ENCODE measurements at regions not wholly inside any gene's neighbourhood (a gene's known extent, or its start where the extent isn't known, plus 50 kb on each side); places are given as distances from the start of the nearest gene placed in this dataset.

DNA sequence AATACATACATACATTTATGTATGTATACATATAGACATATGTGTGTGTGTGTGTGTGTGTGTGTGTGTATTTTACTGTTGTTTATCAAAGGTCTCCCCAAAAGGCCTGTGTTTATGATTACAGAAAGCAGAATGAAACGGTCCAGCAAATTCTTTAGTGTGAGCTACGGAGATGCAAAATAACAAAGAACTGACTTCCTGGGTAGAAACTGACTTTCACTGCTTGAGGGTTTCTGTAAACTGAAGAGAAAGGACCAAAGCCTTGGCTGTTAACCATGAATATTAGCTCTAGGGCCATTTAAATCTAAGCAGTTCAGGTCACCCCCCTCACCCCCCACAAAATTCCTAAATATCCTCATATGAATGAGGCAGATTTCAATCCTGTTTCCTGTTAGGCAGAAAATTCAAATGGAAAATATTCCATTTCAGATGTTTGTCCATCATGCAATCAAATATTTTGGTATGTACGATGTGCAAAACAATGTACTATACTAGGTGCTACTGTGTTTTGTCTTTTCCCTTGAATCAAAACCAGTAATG lies 213.2 kb downstream of the TGFB2 start:
- Histone ChIP-seq H2AFZ (ENCODE audit: low read length) (no peak overlapping the region), H3K9ac (ENCODE audit: insufficient read depth, low read length) (no peak overlapping the region), H3K27ac (ENCODE audit: insufficient read depth, low read length) (no peak overlapping the region), H3K27me3 (ENCODE audit: control insufficient read depth, insufficient read depth, low read length) (no peaks in the 10 kb centered on the region), H3K36me3 (ENCODE audit: control insufficient read depth, insufficient read depth, low read length) (no peaks in the 10 kb centered on the region), H4K20me1 (ENCODE audit: control insufficient read depth, extremely low read depth, insufficient read depth, low read length) (no peaks in the 10 kb centered on the region), H3K4me3 (replicated peaks in 1 of 4; ENCODE audit: control extremely low read depth in 1 of 4, insufficient read depth in 1 of 4, low read depth in 3 of 4, low read length in 4 of 4) (no peak overlapping the region), H3K4me1 (ENCODE audit: control insufficient read depth, extremely low read depth, insufficient read depth, low read length) (no peaks in the 10 kb centered on the region), H3K9me3 (ENCODE audit: control insufficient read depth, insufficient read depth, low read depth, low read length) (no peaks in the 10 kb centered on the region), H3K4me2 (ENCODE audit: extremely low read depth, insufficient read depth, low read length) (no peak overlapping the region), H3K79me2 (ENCODE audit: control insufficient read depth, insufficient read depth, low read length) (no peaks in the 10 kb centered on the region)
- TF ChIP-seq CTCF (conservative IDR thresholded peaks at IDR 0.05 in 1 of 2, IDR thresholded peaks at IDR 0.05 in 1 of 2; ENCODE audit: low read depth in 1 of 2, low read length in 2 of 2) (no peak), EZH2 (IDR thresholded peaks at IDR 0.05; ENCODE audit: low read length, missing control alignments) (no peak)
- DNase-seq (ENCODE audit: low read depth in 2 of 2), result no peak

DNA sequence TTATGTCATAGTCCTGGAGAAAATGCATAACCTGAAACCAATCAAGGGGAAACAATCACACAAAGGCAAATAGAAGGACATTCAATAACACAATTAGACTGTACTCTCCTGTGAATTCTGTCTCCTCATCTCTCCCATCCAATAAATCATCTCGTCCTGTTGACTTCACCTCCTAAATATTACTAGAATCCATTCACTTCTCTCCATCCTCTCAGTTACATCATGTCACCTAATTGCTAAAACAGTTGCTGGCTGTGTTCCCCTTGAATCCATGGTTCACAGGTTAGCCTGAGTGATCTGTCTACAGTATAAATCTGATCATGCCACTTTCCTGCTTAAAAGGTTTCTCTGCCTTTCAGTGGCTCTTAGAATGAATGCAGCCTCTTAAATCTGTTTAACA lies 220.2 kb downstream of the TGFB2 start:
- TF ChIP-seq EZH2 (IDR thresholded peaks at IDR 0.05; ENCODE audit: low read length, missing control alignments), result no peak
- no peak for TF ChIP-seq CTCF (conservative IDR thresholded peaks at IDR 0.05 in 1 of 2, IDR thresholded peaks at IDR 0.05 in 1 of 2; ENCODE audit: low read depth in 1 of 2, low read length in 2 of 2)
- H3K36me3 ChIP-seq (ENCODE audit: control insufficient read depth, insufficient read depth, low read length), result no peaks in the 10 kb centered on the region
- no peaks in the 10 kb centered on the region for H3K9me3 ChIP-seq (ENCODE audit: control insufficient read depth, insufficient read depth, low read depth, low read length)
- no peak overlapping the region for H3K4me3 ChIP-seq (replicated peaks in 1 of 4; ENCODE audit: control extremely low read depth in 1 of 4, insufficient read depth in 1 of 4, low read depth in 3 of 4, low read length in 4 of 4)
- H2AFZ ChIP-seq (ENCODE audit: low read length), result no peak overlapping the region
- no peaks in the 10 kb centered on the region for H4K20me1 ChIP-seq (ENCODE audit: control insufficient read depth, extremely low read depth, insufficient read depth, low read length)
- no peak overlapping the region for H3K4me2 ChIP-seq (ENCODE audit: extremely low read depth, insufficient read depth, low read length)
- H3K27me3 ChIP-seq (ENCODE audit: control insufficient read depth, insufficient read depth, low read length), result no peaks in the 10 kb centered on the region
- H3K4me1 ChIP-seq (ENCODE audit: control insufficient read depth, extremely low read depth, insufficient read depth, low read length), result peaks cover 5% of the 10 kb centered on the region
- DNase-seq (ENCODE audit: low read depth in 2 of 2), result peak in 1 of 2 donors; percentile 21
- H3K79me2 ChIP-seq (ENCODE audit: control insufficient read depth, insufficient read depth, low read length), result no peaks in the 10 kb centered on the region
- H3K9ac ChIP-seq (ENCODE audit: insufficient read depth, low read length), result no peak overlapping the region
- no peak overlapping the region for H3K27ac ChIP-seq (ENCODE audit: insufficient read depth, low read length)

DNA sequence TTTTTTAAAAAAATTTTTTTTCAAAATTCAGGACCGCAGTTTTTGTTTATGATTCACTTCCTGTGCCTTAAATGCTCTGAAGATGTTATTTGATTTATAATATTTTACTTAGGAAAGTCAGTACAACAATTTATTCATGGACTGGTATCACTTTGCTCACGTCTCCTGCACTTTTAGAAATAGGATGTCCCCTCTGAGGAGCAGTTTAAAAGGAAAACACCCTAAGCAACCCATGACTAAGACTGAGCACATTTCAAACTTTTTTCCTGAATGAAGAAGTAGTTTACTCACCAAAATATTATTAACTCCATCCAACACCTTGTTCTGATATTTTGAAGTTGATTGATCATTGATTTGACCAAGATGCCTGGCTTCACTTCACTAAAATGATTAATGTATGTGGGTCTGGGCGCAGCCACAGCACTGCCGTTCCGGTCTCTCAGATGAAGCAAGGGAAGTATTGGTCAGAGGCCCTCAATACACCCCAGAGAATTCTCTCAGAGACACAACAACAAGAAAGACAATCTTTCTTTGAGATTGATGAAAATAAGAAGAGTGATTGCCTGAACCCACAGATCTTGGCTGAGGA lies 223.9 kb downstream of the TGFB2 start:
- H2AFZ ChIP-seq (ENCODE audit: low read length), result no peak overlapping the region
- no peak overlapping the region for H3K27ac ChIP-seq (ENCODE audit: insufficient read depth, low read length)
- no peak overlapping the region for H3K4me2 ChIP-seq (ENCODE audit: extremely low read depth, insufficient read depth, low read length)
- TF ChIP-seq EZH2 (IDR thresholded peaks at IDR 0.05; ENCODE audit: low read length, missing control alignments), result no peak
- DNase-seq (ENCODE audit: low read depth in 2 of 2), result peak in 1 of 2 donors; percentile 82
- H3K4me1 ChIP-seq (ENCODE audit: control insufficient read depth, extremely low read depth, insufficient read depth, low read length), result peaks cover 5% of the 10 kb centered on the region
- H3K9ac ChIP-seq (ENCODE audit: insufficient read depth, low read length), result no peak overlapping the region
- no peaks in the 10 kb centered on the region for H4K20me1 ChIP-seq (ENCODE audit: control insufficient read depth, extremely low read depth, insufficient read depth, low read length)
- no peaks in the 10 kb centered on the region for H3K27me3 ChIP-seq (ENCODE audit: control insufficient read depth, insufficient read depth, low read length)
- no peaks in the 10 kb centered on the region for H3K79me2 ChIP-seq (ENCODE audit: control insufficient read depth, insufficient read depth, low read length)
- H3K4me3 ChIP-seq (replicated peaks in 1 of 4; ENCODE audit: control extremely low read depth in 1 of 4, insufficient read depth in 1 of 4, low read depth in 3 of 4, low read length in 4 of 4), result no peak overlapping the region
- H3K9me3 ChIP-seq (ENCODE audit: control insufficient read depth, insufficient read depth, low read depth, low read length), result no peaks in the 10 kb centered on the region
- H3K36me3 ChIP-seq (ENCODE audit: control insufficient read depth, insufficient read depth, low read length), result no peaks in the 10 kb centered on the region
